ENCODE measurements at regions not wholly inside any gene's neighbourhood (a gene's known extent, or its start where the extent isn't known, plus 50 kb on each side); places are given as distances from the start of the nearest gene placed in this dataset.

GRCh38 chr1:147811273-147811672, 50.9 kb upstream of the GJA5 start:
- no peak for DNase-seq (ENCODE audit: low spot score)

- no peak for DNase-seq (ENCODE audit: low spot score)
Observed at GRCh38 chr1:147811751-147812150, 51.3 kb upstream of the GJA5 start.

- DNase-seq (ENCODE audit: low spot score), result no peak
Observed at GRCh38 chr1:147812799-147813198, 52.4 kb upstream of the GJA5 start.

- no peak for DNase-seq (ENCODE audit: low spot score)
Observed at GRCh38 chr1:147815503-147815902, 55.1 kb upstream of the GJA5 start.

- no peak for DNase-seq (ENCODE audit: low spot score)
Observed at GRCh38 chr1:147820761-147821297, 60.4 kb upstream of the GJA5 start.

- DNase-seq (ENCODE audit: low spot score), result peak; percentile 56
Observed at GRCh38 chr1:147821883-147822282, 61.5 kb upstream of the GJA5 start.

GRCh38 chr1:147822292-147822691, 61.9 kb upstream of the GJA5 start:
- DNase-seq (ENCODE audit: low spot score), result no peak

- no peak for DNase-seq (ENCODE audit: low spot score)
Observed at GRCh38 chr1:147824001-147824400, 63.6 kb upstream of the GJA5 start.

GRCh38 chr1:147824798-147825197, 64.4 kb upstream of the GJA5 start:
- DNase-seq (ENCODE audit: low spot score), result no peak

GRCh38 chr1:147825586-147825985, 65.2 kb upstream of the GJA5 start:
- DNase-seq (ENCODE audit: low spot score), result no peak

GRCh38 chr1:147826259-147826658, 65.9 kb upstream of the GJA5 start:
- no peak for DNase-seq (ENCODE audit: low spot score)

GRCh38 chr1:147833231-147833860, 69.2 kb upstream of the GJA8 start:
- DNase-seq (ENCODE audit: low spot score), result no peak

- DNase-seq (ENCODE audit: low spot score), result no peak
Observed at GRCh38 chr1:147834181-147834580, 68.4 kb upstream of the GJA8 start.

GRCh38 chr1:147834810-147835209, 67.8 kb upstream of the GJA8 start:
- DNase-seq (ENCODE audit: low spot score), result no peak

- no peak for DNase-seq (ENCODE audit: low spot score)
Observed at GRCh38 chr1:147837129-147837963, 65.2 kb upstream of the GJA8 start.

- DNase-seq (ENCODE audit: low spot score), result no peak
Observed at GRCh38 chr1:147837964-147838292, 64.7 kb upstream of the GJA8 start.

GRCh38 chr1:147840909-147841308, 61.7 kb upstream of the GJA8 start:
- DNase-seq (ENCODE audit: low spot score), result peak; percentile 29

- no peak for DNase-seq (ENCODE audit: low spot score)
Observed at GRCh38 chr1:147842578-147842977, 60.0 kb upstream of the GJA8 start.

GRCh38 chr1:147843486-147843885, 59.1 kb upstream of the GJA8 start:
- DNase-seq (ENCODE audit: low spot score), result no peak

- DNase-seq (ENCODE audit: low spot score), result no peak
Observed at GRCh38 chr1:147847831-147848230, 54.8 kb upstream of the GJA8 start.

GRCh38 chr1:147849098-147849895, 53.3 kb upstream of the GJA8 start:
- DNase-seq (ENCODE audit: low spot score), result no peak

GRCh38 chr1:147850737-147851136, 51.9 kb upstream of the GJA8 start:
- DNase-seq (ENCODE audit: low spot score), result no peak

- DNase-seq (ENCODE audit: low spot score), result no peak
Observed at GRCh38 chr1:147851149-147851548, 51.4 kb upstream of the GJA8 start.

Measured in AG20443 (cell line).